Gastrocnemius medialis (tissue), 4 donors: ENCODE measurements at regions not wholly inside any gene's neighbourhood (a gene's known extent, or its start where the extent isn't known, plus 50 kb on each side); places are given as distances from the start of the nearest gene placed in this dataset.

Experiments used
- ATAC-seq, 2 donors: fragments of 150-250 bp; one replicate each; pipeline ENCODE4 v1.9.1; 2016
- DNase-seq, 2 donors: peaks; one replicate each; pipeline ENCODE4 v3.0.0-alpha.2; 2019
- H3K27ac ChIP-seq, 4 donors: fragments of 200-600 bp; sonication (generic); 1 replicate in 1 of 4; 2 replicates in 3 of 4; pipeline ENCODE4 v1.5.1; 2016 to 2018; ENCODE audit warnings: mild to moderate bottlenecking in 2 of 4, moderate library complexity in 1 of 4
- H3K27me3 ChIP-seq, 3 donors: fragments of 200-600 bp; sonication (generic) in 2 of 3; 1 replicate in 1 of 3; 2 replicates in 2 of 3; pipeline versions ENCODE4 v1.5.1 to v1.6.0; 2016 to 2019; ENCODE audit warnings: mild to moderate bottlenecking in 1 of 3, moderate library complexity in 1 of 3
- H3K36me3 ChIP-seq, 2 donors: fragments of 200-600 bp; sonication (generic) in 1 of 2; one replicate each; pipeline ENCODE4 v1.5.1; 2017 to 2018
- H3K4me1 ChIP-seq, 2 donors: fragments of 200-600 bp; sonication (generic) in 1 of 2; one replicate each; pipeline ENCODE4 v1.5.1; 2016 to 2017; ENCODE audit warnings: mild to moderate bottlenecking in 2 of 2
- H3K4me3 ChIP-seq, 4 donors: fragments of 200-600 bp; sonication (generic) in 3 of 4; 1 replicate in 1 of 4; 2 replicates in 3 of 4; pipeline ENCODE4 v1.5.1; 2016 to 2019; ENCODE audit warnings: mild to moderate bottlenecking in 2 of 4
- H3K9me3 ChIP-seq, 3 donors: fragments of 200-600 bp; sonication (generic) in 2 of 3; 1 replicate in 1 of 3; 2 replicates in 2 of 3; pipeline ENCODE4 v1.5.1; 2016 to 2019
- CTCF ChIP-seq, 5 experiments: fragments of 450-650 bp in 3 of 5; fragments of 200-600 bp in 2 of 5; sonication (generic) in 2 of 5; IDR thresholded peaks in 4 of 5; conservative IDR thresholded peaks in 1 of 5; 1 replicate in 4 of 5; 2 replicates in 1 of 5; pipeline ENCODE4 v1.5.1; 2016 to 2019; ENCODE audit warnings: antibody characterized with exemption in 5 of 5, mild to moderate bottlenecking in 3 of 5, moderate library complexity in 3 of 5
- POLR2A ChIP-seq, 2 donors: fragments of 450-650 bp; IDR thresholded peaks; one replicate each; pipeline ENCODE4 v1.6.1; 2017; ENCODE audit warnings: antibody characterized with exemption in 2 of 2, mild to moderate bottlenecking in 2 of 2, moderate library complexity in 2 of 2
- in situ Hi-C, 4 donors: fragments of 200-750 bp; cut with MboI; loops; one replicate each; pipeline versions ENCODE4 v1.15.0 to v1.8.0; 2017; ENCODE audit warnings: low sequenced_read_pairs in 4 of 4
- intact Hi-C: fragments of 100-400 bp; cut with DNase I; formaldehyde crosslinking; loops from one replicate; pipeline ENCODE4 v1.15.1; 2023; ENCODE audit warnings: low total_unique reads

DNA sequence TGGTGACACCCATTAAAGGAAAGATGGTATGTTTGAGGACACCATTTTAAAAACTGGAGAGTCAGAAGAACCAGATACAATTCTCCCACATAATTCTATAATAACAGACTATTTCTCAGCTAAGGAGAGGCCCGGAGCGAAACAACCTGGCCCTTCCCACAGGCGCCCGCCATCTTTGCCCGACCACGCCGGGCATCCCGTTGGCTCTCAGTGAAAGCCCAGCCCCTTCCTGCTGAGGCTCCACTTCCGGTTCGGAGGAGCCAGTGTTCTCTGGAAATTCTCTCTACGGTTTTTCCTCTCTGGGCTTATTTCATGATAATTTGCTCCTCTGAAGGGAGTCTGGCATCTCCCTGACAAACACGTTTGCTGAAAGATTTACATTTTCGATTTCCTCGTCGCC lies 175.7 kb downstream of the AXIN2 start:
- peaks cover 14 to 25% of the 10 kb centered on the region in 2 donors for H3K4me1 ChIP-seq
- no peak overlapping the region for H3K4me3 ChIP-seq
- H3K9me3 ChIP-seq = no peaks in the 10 kb centered on the region
- in situ Hi-C loops (no loop called here), intact Hi-C loops (loop anchor here (2.0 to 5.0 kb wide), 2 partner anchors 77 to 169 kb away; no protein-coding TSS in a partner anchor)
- TF ChIP-seq POLR2A (IDR thresholded peaks at IDR 0.05) (no peak), CTCF (IDR thresholded peaks at IDR 0.05 in 4 of 5, conservative IDR thresholded peaks at IDR 0.05 in 1 of 5) (no peak)
- no peaks in the 10 kb centered on the region for H3K36me3 ChIP-seq
- H3K27ac ChIP-seq = no peak overlapping the region
- ATAC-seq (no peak), DNase-seq (no peak)
- H3K27me3 ChIP-seq = no peaks in the 10 kb centered on the region

GRCh38 chr17:65385071-65385470 lies 176.4 kb downstream of the AXIN2 start:
- intact Hi-C loops (loop anchor here (5.0 kb wide), 1 partner anchor 77 kb away; no protein-coding TSS in a partner anchor), in situ Hi-C loops (no loop called here)
- DNase-seq = no peak
- peaks cover 14 to 24% of the 10 kb centered on the region in 2 donors for H3K4me1 ChIP-seq
- H3K27me3 ChIP-seq = no peaks in the 10 kb centered on the region
- ATAC-seq = no peak
- no peak overlapping the region for H3K27ac ChIP-seq
- H3K36me3 ChIP-seq = no peaks in the 10 kb centered on the region
- H3K4me3 ChIP-seq = no peak overlapping the region
- TF ChIP-seq CTCF (IDR thresholded peaks at IDR 0.05 in 4 of 5, conservative IDR thresholded peaks at IDR 0.05 in 1 of 5) (no peak), POLR2A (IDR thresholded peaks at IDR 0.05) (no peak)
- H3K9me3 ChIP-seq = no peaks in the 10 kb centered on the region

- Histone ChIP-seq H3K27me3 (no peaks in the 10 kb centered on the region), H3K9me3 (no peaks in the 10 kb centered on the region), H3K36me3 (no peaks in the 10 kb centered on the region), H3K4me1 (no peaks in the 10 kb centered on the region), H3K4me3 (no peak overlapping the region), H3K27ac (no peak overlapping the region)
- in situ Hi-C loops (no loop called here), intact Hi-C loops (no loop called here)
- no peak for TF ChIP-seq CTCF (IDR thresholded peaks at IDR 0.05 in 4 of 5, conservative IDR thresholded peaks at IDR 0.05 in 1 of 5)
- no peak for TF ChIP-seq POLR2A (IDR thresholded peaks at IDR 0.05)
- DNase-seq (no peak), ATAC-seq (no peak)
These were observed 180.3 kb downstream of the AXIN2 start for GRCh38 chr17:65381152-65381551.

DNA sequence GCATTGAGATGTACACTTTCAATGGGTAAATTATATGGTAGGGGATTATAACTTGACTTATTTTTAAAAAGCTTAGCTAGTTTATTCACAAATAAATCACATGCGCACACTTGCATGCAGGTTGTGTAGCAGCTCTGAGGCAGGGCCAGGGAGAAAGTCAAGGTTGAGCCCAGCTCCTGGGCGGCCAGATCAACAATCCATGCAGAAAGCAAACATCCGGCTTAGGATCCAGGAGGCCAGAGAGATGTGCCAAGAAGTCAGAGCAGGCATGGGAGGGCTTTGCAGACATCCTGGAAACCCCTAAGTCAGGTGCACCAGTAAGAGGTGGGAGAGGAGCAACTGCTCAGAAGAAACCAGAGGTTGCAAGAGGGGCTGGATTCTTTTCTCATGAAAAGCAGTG lies 186.5 kb downstream of the AXIN2 start:
- Histone ChIP-seq H3K27me3 (no peaks in the 10 kb centered on the region), H3K4me1 (peaks cover 0 to 6% of the 10 kb centered on the region in 2 donors), H3K27ac (no peak overlapping the region), H3K4me3 (no peak overlapping the region), H3K9me3 (no peaks in the 10 kb centered on the region), H3K36me3 (no peaks in the 10 kb centered on the region)
- in situ Hi-C loops (no loop called here), intact Hi-C loops (no loop called here)
- TF ChIP-seq CTCF (IDR thresholded peaks at IDR 0.05 in 4 of 5, conservative IDR thresholded peaks at IDR 0.05 in 1 of 5) (no peak), POLR2A (IDR thresholded peaks at IDR 0.05) (no peak)
- ATAC-seq (no peak), DNase-seq (no peak)

DNA sequence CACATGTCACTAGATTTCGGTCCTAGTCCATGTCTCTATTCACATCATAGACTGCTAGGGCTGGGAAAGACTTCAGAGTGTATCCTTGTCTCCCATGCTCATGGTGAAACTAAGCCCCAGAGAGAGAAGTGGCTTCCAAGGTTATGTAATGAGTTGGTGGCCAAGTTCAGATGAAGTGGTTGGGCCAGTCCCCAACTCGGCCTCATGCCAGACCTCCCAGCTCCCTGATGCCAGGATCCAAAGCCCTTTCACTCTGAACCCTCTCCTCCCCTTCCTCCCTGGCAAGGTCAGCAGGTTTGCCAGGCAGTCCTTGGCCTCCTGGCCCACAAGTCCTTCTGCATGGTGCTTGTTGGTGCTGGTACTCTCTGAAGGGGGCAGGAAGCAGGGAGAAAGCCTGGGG lies 189.7 kb downstream of the AXIN2 start:
- ATAC-seq = peak in 1 of 2 donors; percentile 62
- TF ChIP-seq CTCF (IDR thresholded peaks at IDR 0.05 in 4 of 5, conservative IDR thresholded peaks at IDR 0.05 in 1 of 5) (no peak), POLR2A (IDR thresholded peaks at IDR 0.05) (no peak)

More for the DNA sequence above, 189.7 kb downstream of the AXIN2 start:
- Histone ChIP-seq H3K4me3 (no peak overlapping the region), H3K27ac (no peak overlapping the region), H3K36me3 (no peaks in the 10 kb centered on the region), H3K27me3 (no peaks in the 10 kb centered on the region), H3K4me1 (peaks cover 0 to 6% of the 10 kb centered on the region in 2 donors), H3K9me3 (no peaks in the 10 kb centered on the region)
- no peak for DNase-seq
- intact Hi-C loops = no loop called here
- in situ Hi-C loops = no loop called here
